ENCODE measurements at regions not wholly inside any gene's neighbourhood (a gene's known extent, or its start where the extent isn't known, plus 50 kb on each side); places are given as distances from the start of the nearest gene placed in this dataset.
"Not testable (repeated sequence)": the region's sequence is repeated elsewhere in the genome, so short reads cannot be mapped to it uniquely, and the experiment has no call there.

- TF ChIP-seq CTCF (IDR thresholded peaks at IDR 0.05) (no peak), EZH2 (IDR thresholded peaks at IDR 0.05; ENCODE audit: borderline replicate concordance, insufficient read depth, low read depth, low read length, poor library complexity, severe bottlenecking) (no peak)
- Histone ChIP-seq H3K9me3 (ENCODE audit: control extremely low read depth in 1 of 3, control insufficient read depth in 2 of 3, insufficient read depth in 1 of 3, low read length in 2 of 3) (no peaks in the 10 kb centered on the region), H3K4me1 (ENCODE audit: control insufficient read depth in 2 of 2, insufficient read depth in 2 of 2, low read length in 2 of 2) (no peaks in the 10 kb centered on the region), H3K36me3 (replicated peaks in 1 of 2; ENCODE audit: control extremely low read depth in 1 of 2, control insufficient read depth in 1 of 2, extremely low read depth in 1 of 2, insufficient read depth in 2 of 2, low read length in 1 of 2) (no peaks in the 10 kb centered on the region), H3K27ac (ENCODE audit: low read length in 2 of 2) (no peak overlapping the region), H3K27me3 (replicated peaks in 1 of 4; ENCODE audit: control extremely low read depth in 1 of 4, control insufficient read depth in 3 of 4, insufficient read depth in 4 of 4, low read length in 3 of 4) (no peaks in the 10 kb centered on the region), H3K9ac (ENCODE audit: low read length) (no peak overlapping the region), H3K4me3 (ENCODE audit: control extremely low read depth in 1 of 5, extremely low read depth in 1 of 5, insufficient read depth in 1 of 5, low read depth in 2 of 5, low read length in 4 of 5) (no peak overlapping the region), H3K4me2 (replicated peaks; ENCODE audit: low read depth, low read length, poor library complexity, severe bottlenecking) (no peak overlapping the region), H3K79me2 (ENCODE audit: control insufficient read depth, insufficient read depth, low read length) (no peaks in the 10 kb centered on the region), H4K20me1 (ENCODE audit: control insufficient read depth, insufficient read depth, low read length, poor library complexity, severe bottlenecking) (no peaks in the 10 kb centered on the region), H2AFZ (ENCODE audit: insufficient read depth, low read depth, low read length, poor library complexity, severe bottlenecking) (no peak overlapping the region)
- no peak for DNase-seq
- no peaks in the 10 kb centered on the region for H3K4me1 Mint-ChIP-seq
- ChIA-PET POLR2A (no interaction called here), CTCF (no interaction called here)
- no peak for ATAC-seq (ENCODE audit: low read depth)
- H3K4me3 Mint-ChIP-seq: no peak overlapping the region
- no peaks in the 10 kb centered on the region for H3K9me3 Mint-ChIP-seq (ENCODE audit: insufficient read depth)
- intact Hi-C loops (cut with micrococcal nuclease): no loop called here
- no peak overlapping the region for H3K27ac Mint-ChIP-seq
- no peaks in the 10 kb centered on the region for H3K27me3 Mint-ChIP-seq
- WGBS (ENCODE audit: insufficient coverage): no CpG with 5 or more reads among the region's 1 CpG
These were observed 65.9 kb upstream of the EFNA5 start for GRCh38 chr5:107736638-107737037.

- H3K27me3 ChIP-seq (replicated peaks in 1 of 4; ENCODE audit: control extremely low read depth in 1 of 4, control insufficient read depth in 3 of 4, insufficient read depth in 4 of 4, low read length in 3 of 4); H3K9me3 Mint-ChIP-seq (ENCODE audit: insufficient read depth); H3K4me3 Mint-ChIP-seq; H3K9me3 ChIP-seq (ENCODE audit: control extremely low read depth in 1 of 3, control insufficient read depth in 2 of 3, insufficient read depth in 1 of 3, low read length in 2 of 3); H3K27ac ChIP-seq (ENCODE audit: low read length in 2 of 2); H3K4me2 ChIP-seq (replicated peaks; ENCODE audit: low read depth, low read length, poor library complexity, severe bottlenecking); H3K4me1 ChIP-seq (ENCODE audit: control insufficient read depth in 2 of 2, insufficient read depth in 2 of 2, low read length in 2 of 2); H3K4me1 Mint-ChIP-seq; H3K79me2 ChIP-seq (ENCODE audit: control insufficient read depth, insufficient read depth, low read length); H3K27me3 Mint-ChIP-seq; H4K20me1 ChIP-seq (ENCODE audit: control insufficient read depth, insufficient read depth, low read length, poor library complexity, severe bottlenecking); intact Hi-C loops (cut with micrococcal nuclease); H3K9ac ChIP-seq (ENCODE audit: low read length); H3K36me3 ChIP-seq (replicated peaks in 1 of 2; ENCODE audit: control extremely low read depth in 1 of 2, control insufficient read depth in 1 of 2, extremely low read depth in 1 of 2, insufficient read depth in 2 of 2, low read length in 1 of 2); H3K27ac Mint-ChIP-seq; H3K4me3 ChIP-seq (ENCODE audit: control extremely low read depth in 1 of 5, extremely low read depth in 1 of 5, insufficient read depth in 1 of 5, low read depth in 2 of 5, low read length in 4 of 5); DNase-seq; CTCF ChIA-PET; H2AFZ ChIP-seq (ENCODE audit: insufficient read depth, low read depth, low read length, poor library complexity, severe bottlenecking); ATAC-seq (ENCODE audit: low read depth); POLR2A ChIA-PET: not testable (repeated sequence)
- 75% methylated on average over 1 of the region's 2 CpGs for WGBS (ENCODE audit: insufficient coverage)
These were observed 65.4 kb upstream of the EFNA5 start for GRCh38 chr5:107736089-107736488.
